Stomach (tissue), 8 donors: ENCODE measurements at regions not wholly inside any gene's neighbourhood (a gene's known extent, or its start where the extent isn't known, plus 50 kb on each side); places are given as distances from the start of the nearest gene placed in this dataset.

Experiments used
- DNase-seq, 2 donors: peaks; one replicate each; pipeline versions ENCODE4 v3.0.0 to v3.0.0-alpha.2; 2013 to 2019
- H3K27ac ChIP-seq, 5 donors: fragments of 200-600 bp in 4 of 5; sonication (generic) in 4 of 5; one replicate each; pipeline ENCODE4 v1.5.1; 2013 to 2019; ENCODE audit warnings: mild to moderate bottlenecking in 1 of 5, moderate library complexity in 1 of 5
- H3K27me3 ChIP-seq, 3 donors: fragments of 200-600 bp; sonication (generic); one replicate each; pipeline ENCODE4 v1.5.1; 2017 to 2019; ENCODE audit warnings: mixed run types in 1 of 3
- H3K36me3 ChIP-seq, 4 donors: fragments of 200-600 bp; sonication (generic); 1 replicate in 3 of 4; 2 replicates in 1 of 4; pipeline ENCODE4 v1.5.1; 2016 to 2019
- H3K4me1 ChIP-seq, 4 donors: fragments of 200-600 bp; sonication (generic); one replicate each; pipeline ENCODE4 v1.5.1; 2016 to 2019
- H3K4me3 ChIP-seq, 4 donors: fragments of 200-600 bp; sonication (generic) in 3 of 4; one replicate each; pipeline ENCODE4 v1.5.1; 2016 to 2019; ENCODE audit warnings: mild to moderate bottlenecking in 1 of 4
- H3K9me3 ChIP-seq, 4 donors: fragments of 200-600 bp; sonication (generic); one replicate each; pipeline ENCODE4 v1.5.1; 2016 to 2019
- EP300 ChIP-seq: sonication (generic); formaldehyde crosslinking; IDR thresholded peaks from one replicate; pipeline ENCODE4 v1.6.1; 2017; ENCODE audit warnings: antibody characterized with exemption
- POLR2A ChIP-seq, 4 donors: fragments of 450-650 bp; IDR thresholded peaks; one replicate each; pipeline ENCODE4 v1.6.1; 2016; ENCODE audit warnings: antibody characterized with exemption in 4 of 4, control low read depth in 2 of 4, mild to moderate bottlenecking in 1 of 4, moderate library complexity in 1 of 4
- POLR2AphosphoS5 ChIP-seq, 3 donors: sonication (generic); formaldehyde crosslinking; IDR thresholded peaks; one replicate each; pipeline ENCODE4 v1.6.1; 2016; ENCODE audit warnings: antibody characterized with exemption in 3 of 3
- WGBS, 5 donors: extraction: QIAGEN DNeasy Blood & Tissue Kit in 3 of 5; methylation state at CpG; one replicate each; pipeline versions ENCODE4 v1.1.5 to v1.1.7; 2013 to 2018; 5-methylcytosine and 5-hydroxymethylcytosine counted together
- intact Hi-C: fragments of 100-400 bp; cut with DNase I; formaldehyde crosslinking; loops from one replicate; pipeline ENCODE4 v1.15.1; 2023; ENCODE audit warnings: low total_unique reads
- TF ChIP-seq, protein P1 (sequence below), 7 experiments: fragments of 450-650 bp in 4 of 7; fragments of 200-600 bp in 3 of 7; sonication (generic) in 3 of 7; IDR thresholded peaks; one replicate each; pipeline ENCODE4 v1.5.1; 2016 to 2019; ENCODE audit warnings: antibody characterized with exemption in 7 of 7, control low read depth in 2 of 7, mild to moderate bottlenecking in 1 of 7
- donor health status: healthy with polysubstance abuse.
- donor health status: Bipolar disorder and iron deficiency.
- donor health status: healthy.

DNA sequence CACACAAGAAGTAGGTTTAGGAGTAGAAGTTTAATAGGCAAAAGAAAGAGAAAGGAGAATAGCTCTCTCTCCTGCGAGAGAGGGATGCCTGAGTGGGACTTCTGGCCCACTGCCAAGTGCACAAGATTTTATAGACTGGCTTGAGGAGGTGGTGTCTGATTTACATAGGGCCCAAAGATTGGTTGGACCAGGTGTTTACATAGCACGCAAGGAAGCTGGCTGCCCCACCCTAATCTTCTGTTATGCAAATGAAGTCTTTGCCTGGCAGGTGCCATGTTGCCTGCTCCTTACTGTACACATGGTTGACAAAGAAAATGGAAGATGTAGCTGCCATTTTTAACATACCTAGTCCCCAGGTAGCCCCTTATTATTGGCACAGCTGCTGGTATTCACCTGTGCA, 170.8 kb upstream of the GATB start:
- Histone ChIP-seq H3K27ac (no peak overlapping the region), H3K4me1 (no peaks in the 10 kb centered on the region), H3K9me3 (no peaks in the 10 kb centered on the region), H3K36me3 (no peaks in the 10 kb centered on the region), H3K4me3 (no peak overlapping the region), H3K27me3 (no peaks in the 10 kb centered on the region)
- 36 to 63% (median 43%) methylated on average over 2 of the region's 2 CpGs for WGBS, 5 donors
- TF ChIP-seq, protein P1, sequence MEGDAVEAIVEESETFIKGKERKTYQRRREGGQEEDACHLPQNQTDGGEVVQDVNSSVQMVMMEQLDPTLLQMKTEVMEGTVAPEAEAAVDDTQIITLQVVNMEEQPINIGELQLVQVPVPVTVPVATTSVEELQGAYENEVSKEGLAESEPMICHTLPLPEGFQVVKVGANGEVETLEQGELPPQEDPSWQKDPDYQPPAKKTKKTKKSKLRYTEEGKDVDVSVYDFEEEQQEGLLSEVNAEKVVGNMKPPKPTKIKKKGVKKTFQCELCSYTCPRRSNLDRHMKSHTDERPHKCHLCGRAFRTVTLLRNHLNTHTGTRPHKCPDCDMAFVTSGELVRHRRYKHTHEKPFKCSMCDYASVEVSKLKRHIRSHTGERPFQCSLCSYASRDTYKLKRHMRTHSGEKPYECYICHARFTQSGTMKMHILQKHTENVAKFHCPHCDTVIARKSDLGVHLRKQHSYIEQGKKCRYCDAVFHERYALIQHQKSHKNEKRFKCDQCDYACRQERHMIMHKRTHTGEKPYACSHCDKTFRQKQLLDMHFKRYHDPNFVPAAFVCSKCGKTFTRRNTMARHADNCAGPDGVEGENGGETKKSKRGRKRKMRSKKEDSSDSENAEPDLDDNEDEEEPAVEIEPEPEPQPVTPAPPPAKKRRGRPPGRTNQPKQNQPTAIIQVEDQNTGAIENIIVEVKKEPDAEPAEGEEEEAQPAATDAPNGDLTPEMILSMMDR (IDR thresholded peaks at IDR 0.05): no peak
- TF ChIP-seq EP300 (no peak), POLR2AphosphoS5 (IDR thresholded peaks at IDR 0.05) (no peak), POLR2A (IDR thresholded peaks at IDR 0.05) (no peak)
- intact Hi-C loops: no loop called here
- DNase-seq: no peak

DNA sequence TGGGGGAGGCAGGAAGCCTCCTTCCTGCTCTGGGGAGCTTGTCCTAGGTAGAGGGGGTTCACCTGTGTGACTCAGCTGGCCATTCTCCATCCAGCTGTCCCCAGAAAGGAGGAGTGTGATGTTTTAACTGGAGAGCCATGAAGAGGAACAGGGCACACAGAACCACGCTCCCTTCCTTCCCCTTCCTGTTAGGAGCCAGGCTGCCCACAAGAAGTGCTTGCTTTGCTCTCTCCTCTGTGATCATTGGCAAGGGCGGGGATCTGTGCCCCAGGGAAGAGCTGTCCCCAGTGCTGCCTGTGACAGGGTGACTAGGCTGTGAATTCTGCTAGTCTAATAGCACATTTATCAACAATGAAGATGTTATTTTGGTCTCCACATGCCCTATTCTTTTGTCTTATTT, 169.6 kb upstream of the GATB start:
- no peaks in the 10 kb centered on the region for H3K27me3 ChIP-seq
- no peak overlapping the region for H3K27ac ChIP-seq
- no peaks in the 10 kb centered on the region for H3K4me1 ChIP-seq
- TF ChIP-seq POLR2AphosphoS5 (IDR thresholded peaks at IDR 0.05) (no peak), POLR2A (IDR thresholded peaks at IDR 0.05) (no peak), EP300 (no peak)
- TF ChIP-seq, protein P1 (IDR thresholded peaks at IDR 0.05): no peak
- no peak overlapping the region for H3K4me3 ChIP-seq
- DNase-seq: no peak
- intact Hi-C loops: no loop called here
- 61 to 100% (median 71%) methylated on average over 2 of the region's 2 CpGs for WGBS, 5 donors
- H3K36me3 ChIP-seq: no peaks in the 10 kb centered on the region
- no peaks in the 10 kb centered on the region for H3K9me3 ChIP-seq

- WGBS, 5 donors: 55 to 68% (median 61%) methylated on average over 5 of the region's 5 CpGs
- DNase-seq: no peak
- no peaks in the 10 kb centered on the region for H3K4me1 ChIP-seq
- H3K27ac ChIP-seq: no peak overlapping the region
- H3K4me3 ChIP-seq: no peak overlapping the region
- H3K36me3 ChIP-seq: no peaks in the 10 kb centered on the region
- no peak for TF ChIP-seq POLR2A (IDR thresholded peaks at IDR 0.05)
- TF ChIP-seq, protein P1 (IDR thresholded peaks at IDR 0.05): no peak
- no peak for TF ChIP-seq POLR2AphosphoS5 (IDR thresholded peaks at IDR 0.05)
- no peak for TF ChIP-seq EP300
- intact Hi-C loops: no loop called here
- H3K27me3 ChIP-seq: no peaks in the 10 kb centered on the region
- H3K9me3 ChIP-seq: no peaks in the 10 kb centered on the region
Observed at GRCh38 chr4:151928112-151928511, 167.3 kb upstream of the GATB start.

DNA sequence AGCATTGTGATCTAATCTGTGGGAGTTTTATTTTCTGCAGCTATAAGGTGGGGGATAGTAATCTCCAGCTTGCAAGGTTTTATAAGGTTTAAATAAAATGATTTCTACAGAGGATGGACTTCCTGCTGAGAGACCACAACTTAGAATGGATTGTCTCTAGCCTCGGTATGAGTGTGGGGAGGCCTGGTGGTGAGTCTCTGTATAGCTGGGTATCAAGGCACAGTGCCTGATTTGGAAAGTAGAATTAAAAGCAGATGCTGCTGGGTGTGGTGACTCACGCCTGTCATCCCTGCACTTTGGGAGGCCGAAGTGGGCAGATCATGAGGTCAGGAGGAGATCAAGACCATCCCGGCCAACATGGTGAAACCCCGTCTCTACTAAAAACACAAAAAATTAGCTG, 162.0 kb upstream of the GATB start:
- no peaks in the 10 kb centered on the region for H3K9me3 ChIP-seq
- H3K27me3 ChIP-seq: no peaks in the 10 kb centered on the region
- TF ChIP-seq EP300: no peak
- 86 to 91% (median 89%) methylated on average over 5 of the region's 5 CpGs for WGBS, 5 donors
- H3K27ac ChIP-seq: no peak overlapping the region
- H3K4me1 ChIP-seq: no peaks in the 10 kb centered on the region
- no peak overlapping the region for H3K4me3 ChIP-seq
- DNase-seq: no peak
- H3K36me3 ChIP-seq: no peaks in the 10 kb centered on the region
- intact Hi-C loops: no loop called here

DNA sequence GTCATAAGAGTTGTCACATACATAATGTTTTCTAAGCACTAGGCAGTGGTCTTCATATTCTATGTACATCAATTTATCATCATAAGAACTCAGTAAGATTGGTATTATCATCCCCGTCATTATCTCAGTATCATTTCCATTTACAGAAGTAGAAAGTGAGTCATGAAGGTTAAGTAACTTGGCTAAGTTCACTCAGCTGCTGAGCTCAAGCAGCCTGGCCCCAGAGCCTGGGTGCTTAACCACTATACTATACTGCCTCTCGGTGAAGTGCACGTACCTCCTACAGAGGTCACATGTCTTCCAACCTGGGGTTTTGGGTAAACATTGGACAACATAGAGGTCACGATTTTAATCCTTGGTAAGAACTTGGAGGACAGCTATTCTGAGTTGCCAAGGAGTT, 161.5 kb upstream of the GATB start:
- intact Hi-C loops: no loop called here
- Histone ChIP-seq H3K4me3 (no peak overlapping the region), H3K9me3 (no peaks in the 10 kb centered on the region), H3K36me3 (no peaks in the 10 kb centered on the region), H3K27me3 (no peaks in the 10 kb centered on the region), H3K27ac (no peak overlapping the region), H3K4me1 (no peaks in the 10 kb centered on the region)
- TF ChIP-seq, protein P1 (IDR thresholded peaks at IDR 0.05): no peak
- TF ChIP-seq POLR2AphosphoS5 (IDR thresholded peaks at IDR 0.05): no peak
- no peak for TF ChIP-seq POLR2A (IDR thresholded peaks at IDR 0.05)
- no peak for TF ChIP-seq EP300
- no peak for DNase-seq
- 64 to 78% (median 70%) methylated on average over 4 of the region's 4 CpGs for WGBS, 5 donors
